ENCODE measurements at regions not wholly inside any gene's neighbourhood (a gene's known extent, or its start where the extent isn't known, plus 50 kb on each side); places are given as distances from the start of the nearest gene placed in this dataset.

- TF ChIP-seq CTCF (conservative IDR thresholded peaks at IDR 0.05; ENCODE audit: low read depth, low read length) (peak; percentile 50), EZH2 (IDR thresholded peaks at IDR 0.05; ENCODE audit: low read length, unreplicated experiment) (no peak), EZH2phosphoT487 (IDR thresholded peaks at IDR 0.05; ENCODE audit: borderline replicate concordance, low read length) (no peak)
These were observed 112.7 kb downstream of the KLF13 start for GRCh38 chr15:31439328-31439727.

Measured in PC-3 (cell line).